ENCODE measurements at regions not wholly inside any gene's neighbourhood (a gene's known extent, or its start where the extent isn't known, plus 50 kb on each side); places are given as distances from the start of the nearest gene placed in this dataset.

- intact Hi-C loops (cut with micrococcal nuclease): no loop called here
Measured at GRCh38 chr9:78783743-78784142, 486.8 kb downstream of the PSAT1 start.

GRCh38 chr9:78786794-78787193 lies 489.9 kb downstream of the PSAT1 start:
- intact Hi-C loops (cut with micrococcal nuclease): no loop called here

- intact Hi-C loops (cut with micrococcal nuclease): no loop called here
Measured at GRCh38 chr9:78788101-78788500, 491.2 kb downstream of the PSAT1 start.

GRCh38 chr9:78791779-78792178 lies 494.9 kb downstream of the PSAT1 start:
- intact Hi-C loops (cut with micrococcal nuclease): no loop called here

GRCh38 chr9:78792745-78793144 lies 495.8 kb downstream of the PSAT1 start:
- intact Hi-C loops (cut with micrococcal nuclease): no loop called here

- intact Hi-C loops (cut with micrococcal nuclease): no loop called here
Measured at GRCh38 chr9:78805771-78806170, 508.8 kb downstream of the PSAT1 start.

- intact Hi-C loops (cut with micrococcal nuclease): no loop called here
Measured at GRCh38 chr9:78806492-78807160, 509.7 kb downstream of the PSAT1 start.

- intact Hi-C loops (cut with micrococcal nuclease): no loop called here
Measured at GRCh38 chr9:78807286-78807685, 510.4 kb downstream of the PSAT1 start.

- intact Hi-C loops (cut with micrococcal nuclease): no loop called here
Measured at GRCh38 chr9:78808048-78808447, 511.1 kb downstream of the PSAT1 start.

GRCh38 chr9:78811622-78812276 lies 514.8 kb downstream of the PSAT1 start:
- intact Hi-C loops (cut with micrococcal nuclease): no loop called here

- intact Hi-C loops (cut with micrococcal nuclease): no loop called here
Measured at GRCh38 chr9:78812665-78813064, 515.7 kb downstream of the PSAT1 start.

GRCh38 chr9:78813602-78814180 lies 516.8 kb downstream of the PSAT1 start:
- intact Hi-C loops (cut with micrococcal nuclease): no loop called here

- intact Hi-C loops (cut with micrococcal nuclease): no loop called here
Measured at GRCh38 chr9:78821126-78821822, 524.3 kb downstream of the PSAT1 start.

- intact Hi-C loops (cut with micrococcal nuclease): no loop called here
Measured at GRCh38 chr9:78826527-78826926, 529.6 kb downstream of the PSAT1 start.

- intact Hi-C loops (cut with micrococcal nuclease): no loop called here
Measured at GRCh38 chr9:78828521-78828920, 531.6 kb downstream of the PSAT1 start.

- intact Hi-C loops (cut with micrococcal nuclease): no loop called here
Measured at GRCh38 chr9:78830301-78830700, 533.4 kb downstream of the PSAT1 start.

- intact Hi-C loops (cut with micrococcal nuclease): no loop called here
Measured at GRCh38 chr9:78831726-78832125, 534.8 kb downstream of the PSAT1 start.

- intact Hi-C loops (cut with micrococcal nuclease): no loop called here
Measured at GRCh38 chr9:78835928-78836450, 539.1 kb downstream of the PSAT1 start.

- intact Hi-C loops (cut with micrococcal nuclease): no loop called here
Measured at GRCh38 chr9:78839252-78839651, 542.3 kb downstream of the PSAT1 start.

- intact Hi-C loops (cut with micrococcal nuclease): no loop called here
Measured at GRCh38 chr9:78848061-78848460, 551.1 kb downstream of the PSAT1 start.

GRCh38 chr9:78856144-78856543 lies 559.2 kb downstream of the PSAT1 start:
- intact Hi-C loops (cut with micrococcal nuclease): no loop called here

- intact Hi-C loops (cut with micrococcal nuclease): no loop called here
Measured at GRCh38 chr9:78856781-78857180, 559.9 kb downstream of the PSAT1 start.

Data from T-helper 1 cell treated with Interleukin-12 subunit alpha and Interleukin-12 subunit beta and Interleukin-4 antibody, amounts not matched to agents 30 ng/mL and 1 ng/mL, for 36 hours (primary cell).